ENCODE measurements at regions not wholly inside any gene's neighbourhood (a gene's known extent, or its start where the extent isn't known, plus 50 kb on each side); places are given as distances from the start of the nearest gene placed in this dataset.

- no peak for DNase-seq (ENCODE audit: low spot score)
- intact Hi-C loops (cut with DNase I) = no loop called here
Observed at GRCh38 chr3:71917545-71917944, 132.6 kb upstream of the PROK2 start.

DNA sequence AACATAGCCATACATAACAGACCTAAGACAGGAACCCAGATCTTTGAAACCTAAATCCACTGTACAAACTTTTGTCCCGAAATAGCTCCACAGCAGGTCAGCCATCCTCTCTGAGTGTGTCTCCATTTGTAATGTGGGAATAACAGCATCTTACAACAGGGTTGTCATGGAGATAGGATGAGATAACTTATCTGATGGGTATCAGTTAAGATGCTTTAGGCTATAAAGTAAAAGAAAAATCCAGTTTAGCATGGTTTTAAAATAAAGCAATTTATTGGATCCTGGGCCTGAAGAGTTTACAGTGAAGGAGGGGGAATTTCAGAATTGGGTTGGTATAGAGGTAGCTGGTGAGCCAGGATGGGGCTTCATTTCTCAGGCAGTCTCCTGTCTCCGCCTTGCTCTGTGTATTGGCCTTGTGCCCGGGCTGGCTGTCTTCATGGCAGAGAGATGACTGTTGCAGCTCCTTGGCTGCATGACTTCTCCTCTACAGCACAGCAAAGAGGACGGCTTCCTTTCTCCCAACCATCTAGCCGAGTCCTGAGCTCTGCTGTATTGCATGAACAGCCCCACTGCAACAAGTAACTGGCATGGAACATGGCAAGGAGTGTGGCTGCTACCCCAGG is 131.9 kb upstream of the PROK2 start:
- no peak for DNase-seq (ENCODE audit: low spot score)
- intact Hi-C loops (cut with DNase I) = no loop called here

GRCh38 chr3:71912839-71913495 is 128.0 kb upstream of the PROK2 start:
- intact Hi-C loops (cut with DNase I) = no loop called here
- DNase-seq (ENCODE audit: low spot score) = no peak

DNA sequence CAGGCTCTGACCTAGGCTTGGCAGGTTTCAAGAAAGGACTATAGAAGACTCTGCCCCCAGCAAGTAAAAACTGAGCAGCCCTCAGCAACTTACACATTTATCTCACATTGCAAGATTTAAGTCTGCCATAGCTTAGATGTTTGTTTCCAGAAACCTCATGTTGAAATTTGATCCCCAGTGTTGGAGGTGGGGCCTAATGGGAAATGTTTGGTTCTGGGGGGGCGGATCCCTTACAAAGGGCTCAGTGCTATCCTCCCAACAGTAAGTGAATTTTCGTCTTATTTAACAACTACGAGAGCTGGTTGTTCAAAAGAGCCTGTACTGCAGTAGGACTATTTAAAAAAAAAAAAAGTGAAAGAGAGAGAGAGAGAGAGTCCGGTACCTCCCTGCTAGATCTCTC is 125.2 kb upstream of the PROK2 start:
- intact Hi-C loops (cut with DNase I) = no loop called here
- DNase-seq (ENCODE audit: low spot score) = no peak

GRCh38 chr3:71907996-71908395 is 123.0 kb upstream of the PROK2 start:
- intact Hi-C loops (cut with DNase I) = no loop called here
- DNase-seq (ENCODE audit: low spot score) = no peak

- no peak for DNase-seq (ENCODE audit: low spot score)
- intact Hi-C loops (cut with DNase I) = no loop called here
Observed at GRCh38 chr3:71906976-71907375, 122.0 kb upstream of the PROK2 start.

GRCh38 chr3:71905426-71905825 is 120.5 kb upstream of the PROK2 start:
- intact Hi-C loops (cut with DNase I) = no loop called here
- DNase-seq (ENCODE audit: low spot score) = no peak

GRCh38 chr3:71903936-71904335 is 119.0 kb upstream of the PROK2 start:
- intact Hi-C loops (cut with DNase I) = no loop called here
- DNase-seq (ENCODE audit: low spot score) = no peak

DNA sequence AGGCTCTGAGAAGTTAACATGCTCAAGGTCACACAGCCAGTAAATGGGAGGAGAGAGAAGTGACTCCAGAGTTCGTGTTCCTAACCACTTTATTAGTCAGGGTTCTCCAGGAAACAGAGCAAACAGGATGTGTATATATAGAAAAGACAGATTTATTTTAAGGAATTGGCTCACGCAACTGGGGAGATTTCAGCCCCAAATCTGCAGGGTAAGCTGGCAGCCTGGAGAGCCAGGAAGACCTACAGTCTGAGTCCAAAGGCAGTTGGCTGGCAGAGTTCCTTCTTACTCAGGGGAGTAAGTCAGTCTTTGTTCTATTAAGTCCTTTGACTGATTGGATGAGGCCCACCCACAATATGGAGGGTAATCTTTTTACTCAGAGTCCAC is 118.2 kb upstream of the PROK2 start:
- intact Hi-C loops (cut with DNase I) = no loop called here
- no peak for DNase-seq (ENCODE audit: low spot score)

- intact Hi-C loops (cut with DNase I) = no loop called here
Observed at GRCh38 chr3:71902258-71903111, 117.5 kb upstream of the PROK2 start.

GRCh38 chr3:71901645-71902044 is 116.7 kb upstream of the PROK2 start:
- intact Hi-C loops (cut with DNase I) = no loop called here

More at GRCh38 chr3:71902258-71903111, 117.5 kb upstream of the PROK2 start:
- no peak for DNase-seq (ENCODE audit: low spot score)

DNA sequence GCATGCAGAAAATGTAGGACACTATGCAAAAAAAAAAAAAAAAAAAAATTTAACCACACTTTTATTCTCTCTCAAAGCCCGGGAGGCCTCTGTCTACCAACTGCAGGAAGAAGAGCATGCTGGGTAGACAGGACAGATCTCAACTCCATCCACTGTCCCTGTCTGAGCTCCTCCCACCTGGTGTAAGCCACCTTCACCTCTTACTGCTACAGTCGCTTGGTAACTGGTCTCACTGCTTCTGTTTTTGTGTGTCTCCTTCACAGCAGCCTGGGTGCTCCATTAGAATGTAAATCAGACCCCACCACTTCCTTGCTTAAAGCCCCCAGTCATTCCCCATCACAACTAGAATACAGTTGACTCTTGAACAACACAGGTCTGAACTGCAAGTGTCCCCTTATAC is 115.1 kb upstream of the PROK2 start:
- intact Hi-C loops (cut with DNase I) = no loop called here
- DNase-seq (ENCODE audit: low spot score) = no peak

More at GRCh38 chr3:71901645-71902044, 116.7 kb upstream of the PROK2 start:
- no peak for DNase-seq (ENCODE audit: low spot score)

DNA sequence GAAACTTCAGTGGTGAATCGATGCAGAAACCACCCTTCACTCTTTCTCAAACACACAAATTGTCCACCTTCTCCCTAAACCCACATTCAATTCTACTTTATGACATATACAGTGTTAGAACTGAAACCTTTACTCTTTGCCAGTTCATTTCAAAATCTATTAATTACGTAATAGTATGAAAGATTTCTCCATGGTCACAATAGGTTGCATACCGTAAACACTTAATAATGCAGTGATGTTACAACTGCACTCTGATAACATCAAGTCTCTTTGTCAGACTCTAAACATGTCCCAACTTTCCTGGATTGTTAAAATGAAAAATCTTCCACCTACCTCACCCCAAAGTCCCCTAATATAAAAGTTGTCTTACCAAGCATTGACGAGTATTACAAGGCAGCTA is 111.8 kb upstream of the PROK2 start:
- intact Hi-C loops (cut with DNase I) = no loop called here
- DNase-seq (ENCODE audit: low spot score) = no peak

DNA sequence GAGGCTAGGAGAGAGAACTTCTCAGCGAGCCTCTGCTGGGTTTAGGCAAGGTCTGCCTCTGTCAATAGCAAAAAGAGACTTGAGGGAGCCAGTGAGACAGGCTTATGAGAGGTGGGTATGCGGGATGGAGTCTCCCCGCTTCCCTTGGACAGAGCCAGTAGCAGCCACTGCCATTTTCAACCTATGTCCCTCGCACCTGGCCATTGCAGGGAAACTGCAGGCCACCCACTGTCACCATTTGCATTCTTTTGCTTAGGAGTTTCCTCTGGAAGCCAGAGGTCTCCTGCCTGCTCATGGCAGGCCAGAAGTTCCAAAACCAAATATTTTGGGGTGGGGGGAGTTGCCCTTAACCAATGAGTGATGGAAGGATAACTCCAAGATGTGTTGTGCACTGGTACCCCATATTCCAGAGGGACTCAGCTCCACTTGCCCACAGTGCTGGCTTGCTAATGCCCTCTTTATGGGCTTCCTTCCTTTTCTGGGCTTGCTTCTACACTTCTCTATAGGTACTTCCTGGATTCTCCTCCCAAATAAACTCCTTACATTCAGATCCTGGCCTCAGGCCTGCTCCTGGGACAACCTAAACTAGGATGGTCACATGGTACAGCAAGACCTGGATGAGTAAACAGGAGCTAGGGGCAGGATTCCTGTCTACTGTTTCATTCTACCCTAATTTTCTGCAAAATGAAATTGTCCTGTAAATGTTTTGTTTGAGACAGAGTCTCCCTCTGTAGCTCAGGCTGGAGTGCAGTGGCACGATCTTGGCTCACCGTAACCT is 108.9 kb upstream of the PROK2 start:
- DNase-seq (ENCODE audit: low spot score) = no peak
- intact Hi-C loops (cut with DNase I) = no loop called here

DNA sequence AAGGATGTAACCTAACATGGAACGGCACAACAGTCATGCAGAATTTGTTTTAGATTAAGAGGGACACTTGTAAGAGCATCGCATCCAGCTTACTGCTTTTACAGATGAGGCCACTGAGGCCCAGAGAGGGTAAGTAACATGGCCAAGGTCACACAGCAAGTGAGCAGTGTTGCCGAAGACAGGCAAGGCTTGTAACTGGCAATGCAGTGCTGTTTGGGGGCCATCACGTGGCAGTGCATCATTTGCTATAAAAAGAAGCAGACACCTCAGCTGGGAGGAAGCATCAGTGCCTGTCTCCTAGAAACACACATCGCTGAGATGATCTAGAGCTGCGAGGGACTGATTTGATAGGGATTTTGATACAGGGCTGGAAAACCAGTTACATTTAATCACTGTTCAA is 108.2 kb upstream of the PROK2 start:
- DNase-seq (ENCODE audit: low spot score) = no peak
- intact Hi-C loops (cut with DNase I) = no loop called here

GRCh38 chr3:71891483-71891882 is 106.5 kb upstream of the PROK2 start:
- intact Hi-C loops (cut with DNase I) = no loop called here

GRCh38 chr3:71890356-71890931 is 105.5 kb upstream of the PROK2 start:
- intact Hi-C loops (cut with DNase I) = no loop called here

More at GRCh38 chr3:71891483-71891882, 106.5 kb upstream of the PROK2 start:
- no peak for DNase-seq (ENCODE audit: low spot score)

DNA sequence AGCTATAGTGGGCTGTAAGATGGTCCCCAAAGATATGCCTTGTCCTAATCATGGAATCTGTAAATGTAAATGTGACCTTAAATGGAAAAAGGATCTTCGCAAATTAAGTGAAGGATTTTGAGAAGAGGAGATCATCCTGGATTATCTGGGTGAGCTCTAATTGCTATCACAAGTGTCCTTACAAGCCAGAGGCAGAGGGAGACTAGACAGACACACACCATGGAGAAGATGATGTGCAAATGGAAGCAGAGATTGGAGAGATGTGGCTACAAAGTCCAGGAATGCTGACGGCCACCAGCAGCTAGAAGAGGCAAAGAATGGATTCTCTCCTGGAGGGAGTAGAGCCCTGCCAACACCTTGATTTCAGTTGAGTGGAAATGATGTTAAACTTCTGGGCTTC is 102.3 kb upstream of the PROK2 start:
- intact Hi-C loops (cut with DNase I) = no loop called here
- DNase-seq (ENCODE audit: low spot score) = no peak

More at GRCh38 chr3:71890356-71890931, 105.5 kb upstream of the PROK2 start:
- no peak for DNase-seq (ENCODE audit: low spot score)

- DNase-seq (ENCODE audit: low spot score) = no peak
Observed at GRCh38 chr3:71885006-71885405, 100.1 kb upstream of the PROK2 start.

GRCh38 chr3:71881732-71882131 is 96.8 kb upstream of the PROK2 start:
- no peak for DNase-seq (ENCODE audit: low spot score)
- intact Hi-C loops (cut with DNase I) = loop anchor here (5.0 kb wide), 1 partner anchor 71 kb away; no protein-coding TSS in a partner anchor

More at GRCh38 chr3:71885006-71885405, 100.1 kb upstream of the PROK2 start:
- intact Hi-C loops (cut with DNase I) = no loop called here

All from cardiac septum (tissue), 1 donor.